GM18909 (cell line): ENCODE measurements at regions not wholly inside any gene's neighbourhood (a gene's known extent, or its start where the extent isn't known, plus 50 kb on each side); places are given as distances from the start of the nearest gene placed in this dataset.
"Not testable (repeated sequence)": the region's sequence is repeated elsewhere in the genome, so short reads cannot be mapped to it uniquely, and the experiment has no call there.

Experiments
- ATAC-seq: cut with Tn5 transposase; IDR thresholded peaks from one replicate; pipeline ENCODE4 v1.9.1; 2021; ENCODE audit warnings: mild to moderate bottlenecking; ENCODE audit not compliant: unreplicated experiment, poor library complexity

DNA sequence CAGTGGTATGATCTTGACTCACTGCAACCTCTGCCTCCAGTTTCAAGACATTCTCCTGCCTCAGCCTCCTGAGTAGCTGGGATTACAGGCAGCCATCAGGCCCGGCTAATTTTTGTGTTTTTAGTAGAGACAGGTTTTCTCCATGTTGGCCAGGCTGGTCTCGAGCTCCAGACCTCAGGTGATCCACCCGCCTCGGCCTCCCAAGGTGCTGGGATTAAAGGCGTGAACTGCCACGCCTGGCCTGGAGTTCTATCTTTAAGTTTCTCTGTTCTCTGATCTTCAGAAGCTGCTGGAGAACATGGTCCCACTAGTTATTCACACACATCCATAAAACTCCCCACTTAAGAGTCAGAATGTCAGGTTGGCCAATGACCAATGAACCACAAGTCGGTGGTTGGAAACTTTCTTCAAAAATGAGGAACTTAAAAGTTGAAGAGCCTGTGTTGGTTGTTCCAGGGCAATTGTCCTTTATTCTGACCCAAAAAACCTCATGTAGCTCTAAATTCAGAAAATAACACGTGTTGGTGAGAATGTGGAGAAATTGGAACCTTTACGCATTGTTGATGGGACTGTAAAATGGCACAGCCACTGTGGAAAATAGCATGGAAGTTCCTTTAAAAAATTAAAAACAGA, 55.9 kb upstream of the PIK3CB start:
- ATAC-seq = peak; percentile 95

GRCh38 chr3:138889792-138890191, 55.1 kb upstream of the PIK3CB start:
- ATAC-seq = no peak

DNA sequence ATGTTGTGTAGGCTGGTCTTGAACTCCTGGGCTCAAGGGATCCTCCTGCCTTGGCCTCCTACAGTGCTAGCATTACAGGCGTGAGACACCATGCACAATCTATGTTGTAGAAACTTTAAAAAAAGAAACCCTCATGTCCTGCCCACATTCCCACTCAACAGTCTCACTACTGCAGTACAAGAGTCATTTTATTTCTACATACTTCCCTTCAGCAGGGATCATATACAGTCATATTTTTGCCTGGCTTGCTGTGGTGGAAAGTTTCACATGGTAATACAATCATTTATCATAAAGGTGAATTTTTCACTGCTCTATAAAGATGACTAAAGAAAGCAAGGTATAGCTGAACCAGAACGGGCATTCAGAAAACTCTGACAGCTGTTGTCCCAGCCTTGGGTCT, 53.8 kb upstream of the PIK3CB start:
- ATAC-seq = no peak

- ATAC-seq = not testable (repeated sequence)
Observed at GRCh38 chr3:138886096-138886495, 51.4 kb upstream of the PIK3CB start.
